Esophagus squamous epithelium (tissue), 5 donors: ENCODE measurements at regions not wholly inside any gene's neighbourhood (a gene's known extent, or its start where the extent isn't known, plus 50 kb on each side); places are given as distances from the start of the nearest gene placed in this dataset.

Source experiments
- DNase-seq: peaks from one replicate; lab custom pipeline; 2025; lab: John Stamatoyannopoulos, UW
- H3K27ac ChIP-seq, 4 donors: fragments of 200-600 bp; sonication (generic); one replicate each; pipeline ENCODE4 v1.5.1; 2016 to 2019; ENCODE audit warnings: mild to moderate bottlenecking in 1 of 4
- H3K27me3 ChIP-seq, 4 donors: fragments of 200-600 bp; sonication (generic); 1 replicate in 3 of 4; 2 replicates in 1 of 4; pipeline versions ENCODE4 v1.5.1 to v1.6.0; 2017 to 2021; ENCODE audit warnings: antibody characterized with exemption in 1 of 4
- H3K36me3 ChIP-seq, 3 donors: fragments of 200-600 bp; sonication (generic); one replicate each; pipeline ENCODE4 v1.5.1; 2016 to 2019
- H3K4me1 ChIP-seq, 3 donors: fragments of 200-600 bp; sonication (generic); one replicate each; pipeline ENCODE4 v1.5.1; 2017 to 2019
- H3K4me3 ChIP-seq, 4 donors: fragments of 200-600 bp; sonication (generic); 1 replicate in 3 of 4; 2 replicates in 1 of 4; pipeline ENCODE4 v1.5.1; 2016 to 2019; ENCODE audit warnings: mild to moderate bottlenecking in 2 of 4, moderate library complexity in 1 of 4
- H3K9me3 ChIP-seq, 3 donors: fragments of 200-600 bp; sonication (generic); one replicate each; pipeline ENCODE4 v1.5.1; 2016 to 2019
- POLR2A ChIP-seq, 4 donors: fragments of 450-650 bp; IDR thresholded peaks; one replicate each; pipeline ENCODE4 v1.6.1; 2017; ENCODE audit warnings: antibody characterized with exemption in 4 of 4, mild to moderate bottlenecking in 4 of 4, moderate library complexity in 3 of 4
- WGBS, 2 donors: methylation state at CpG; one replicate each; pipeline ENCODE4 v1.1.5; 2018; 5-methylcytosine and 5-hydroxymethylcytosine counted together
- intact Hi-C: fragments of 100-400 bp; cut with DNase I; formaldehyde crosslinking; loops from one replicate; pipeline ENCODE4 v1.15.0; 2022
- TF ChIP-seq, protein P1 (sequence below), 6 experiments: fragments of 450-650 bp in 4 of 6; fragments of 200-600 bp in 2 of 6; sonication (generic) in 2 of 6; IDR thresholded peaks; one replicate each; pipeline ENCODE4 v1.5.1; 2016 to 2019; ENCODE audit warnings: antibody characterized with exemption in 6 of 6, mild to moderate bottlenecking in 4 of 6, moderate library complexity in 4 of 6
- donor health status: DM: yes; HTN: yes; CAD: no.

- no peaks in the 10 kb centered on the region for H3K36me3 ChIP-seq
- no peaks in the 10 kb centered on the region for H3K4me1 ChIP-seq
- no peaks in the 10 kb centered on the region for H3K9me3 ChIP-seq
- WGBS, 2 donors = 29 to 40% methylated on average over 2 of the region's 2 CpGs
- no peak for DNase-seq
- H3K27ac ChIP-seq = no peak overlapping the region
- intact Hi-C loops = no loop called here
- TF ChIP-seq, protein P1, sequence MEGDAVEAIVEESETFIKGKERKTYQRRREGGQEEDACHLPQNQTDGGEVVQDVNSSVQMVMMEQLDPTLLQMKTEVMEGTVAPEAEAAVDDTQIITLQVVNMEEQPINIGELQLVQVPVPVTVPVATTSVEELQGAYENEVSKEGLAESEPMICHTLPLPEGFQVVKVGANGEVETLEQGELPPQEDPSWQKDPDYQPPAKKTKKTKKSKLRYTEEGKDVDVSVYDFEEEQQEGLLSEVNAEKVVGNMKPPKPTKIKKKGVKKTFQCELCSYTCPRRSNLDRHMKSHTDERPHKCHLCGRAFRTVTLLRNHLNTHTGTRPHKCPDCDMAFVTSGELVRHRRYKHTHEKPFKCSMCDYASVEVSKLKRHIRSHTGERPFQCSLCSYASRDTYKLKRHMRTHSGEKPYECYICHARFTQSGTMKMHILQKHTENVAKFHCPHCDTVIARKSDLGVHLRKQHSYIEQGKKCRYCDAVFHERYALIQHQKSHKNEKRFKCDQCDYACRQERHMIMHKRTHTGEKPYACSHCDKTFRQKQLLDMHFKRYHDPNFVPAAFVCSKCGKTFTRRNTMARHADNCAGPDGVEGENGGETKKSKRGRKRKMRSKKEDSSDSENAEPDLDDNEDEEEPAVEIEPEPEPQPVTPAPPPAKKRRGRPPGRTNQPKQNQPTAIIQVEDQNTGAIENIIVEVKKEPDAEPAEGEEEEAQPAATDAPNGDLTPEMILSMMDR (IDR thresholded peaks at IDR 0.05) = no peak
- no peak for TF ChIP-seq POLR2A (IDR thresholded peaks at IDR 0.05)
- H3K27me3 ChIP-seq = no peaks in the 10 kb centered on the region
- no peak overlapping the region for H3K4me3 ChIP-seq
Measured at GRCh38 chr5:63043792-63044191, 465.2 kb downstream of the LRRC70 start.

DNA sequence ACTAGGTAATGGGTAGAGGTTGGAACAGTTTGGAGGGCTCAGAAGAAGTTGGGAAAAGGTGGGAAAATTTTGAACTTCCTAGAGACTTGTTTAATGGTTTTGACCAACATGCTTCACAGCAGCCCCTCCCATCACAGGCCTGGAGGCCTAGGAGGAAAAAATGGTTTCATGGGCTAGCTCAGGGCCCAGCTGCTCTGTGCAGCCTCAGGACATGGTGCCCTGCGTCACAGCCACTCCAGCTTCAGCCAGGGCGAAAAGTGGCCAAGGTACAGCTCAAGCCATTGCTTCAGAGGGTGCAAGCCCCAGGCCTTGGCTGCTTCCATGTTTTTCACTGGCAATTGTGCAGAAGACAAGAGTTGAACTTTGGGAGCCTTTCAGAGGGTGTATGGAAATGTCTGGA lies 453.7 kb downstream of the LRRC70 start:
- Histone ChIP-seq H3K27ac (no peak overlapping the region), H3K4me3 (no peak overlapping the region), H3K4me1 (no peaks in the 10 kb centered on the region), H3K27me3 (no peaks in the 10 kb centered on the region), H3K36me3 (no peaks in the 10 kb centered on the region), H3K9me3 (peaks cover 0 to 16% (median 12%) of the 10 kb centered on the region in 3 donors)
- intact Hi-C loops = no loop called here
- TF ChIP-seq POLR2A (IDR thresholded peaks at IDR 0.05) = no peak
- TF ChIP-seq, protein P1 (IDR thresholded peaks at IDR 0.05) = no peak
- 61 to 72% methylated on average over 2 of the region's 2 CpGs for WGBS, 2 donors
- no peak for DNase-seq

GRCh38 chr5:63029891-63030290 lies 451.3 kb downstream of the LRRC70 start:
- Histone ChIP-seq H3K27me3 (no peaks in the 10 kb centered on the region), H3K9me3 (peaks cover 0 to 16% (median 12%) of the 10 kb centered on the region in 3 donors), H3K36me3 (no peaks in the 10 kb centered on the region), H3K27ac (no peak overlapping the region), H3K4me1 (no peaks in the 10 kb centered on the region), H3K4me3 (no peak overlapping the region)
- DNase-seq = no peak
- no peak for TF ChIP-seq POLR2A (IDR thresholded peaks at IDR 0.05)
- TF ChIP-seq, protein P1 (IDR thresholded peaks at IDR 0.05) = no peak
- intact Hi-C loops = no loop called here
- WGBS, 2 donors = 16 to 32% methylated on average over 3 of the region's 3 CpGs

DNA sequence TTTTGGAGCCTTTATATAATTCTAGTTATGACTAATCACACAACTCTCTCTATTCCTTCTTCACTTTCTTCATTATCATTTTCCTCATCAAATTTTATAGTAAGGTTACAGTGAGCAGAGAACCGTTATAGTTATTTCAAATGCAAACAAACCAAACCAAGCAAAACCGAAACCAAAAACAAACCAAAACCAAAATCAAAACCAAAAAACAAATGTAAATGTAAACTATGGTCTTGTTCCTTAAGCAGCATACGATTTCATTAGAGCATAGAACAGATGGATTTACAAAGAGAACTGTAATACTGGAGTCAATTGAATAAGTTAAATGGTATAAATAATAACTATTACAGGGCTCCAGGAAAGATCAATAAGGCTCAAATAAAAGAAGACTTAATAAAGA lies 447.1 kb downstream of the LRRC70 start:
- no peaks in the 10 kb centered on the region for H3K36me3 ChIP-seq
- H3K27ac ChIP-seq = no peak overlapping the region
- no peaks in the 10 kb centered on the region for H3K9me3 ChIP-seq
- intact Hi-C loops = no loop called here
- H3K4me3 ChIP-seq = no peak overlapping the region
- 57 to 62% methylated on average over 3 of the region's 3 CpGs for WGBS, 2 donors
- TF ChIP-seq POLR2A (IDR thresholded peaks at IDR 0.05) = no peak
- TF ChIP-seq, protein P1 (IDR thresholded peaks at IDR 0.05) = no peak
- no peaks in the 10 kb centered on the region for H3K27me3 ChIP-seq
- H3K4me1 ChIP-seq = no peaks in the 10 kb centered on the region
- no peak for DNase-seq

- intact Hi-C loops = no loop called here
- no peak overlapping the region for H3K4me3 ChIP-seq
- 96 to 100% methylated on average over 1 of the region's 1 CpG for WGBS, 2 donors
Measured at GRCh38 chr5:63022403-63022802, 443.8 kb downstream of the LRRC70 start.

More at GRCh38 chr5:63022403-63022802, 443.8 kb downstream of the LRRC70 start:
- TF ChIP-seq, protein P1 (IDR thresholded peaks at IDR 0.05) = no peak
- no peak for TF ChIP-seq POLR2A (IDR thresholded peaks at IDR 0.05)
- Histone ChIP-seq H3K4me1 (no peaks in the 10 kb centered on the region), H3K36me3 (no peaks in the 10 kb centered on the region), H3K27me3 (no peaks in the 10 kb centered on the region), H3K9me3 (no peaks in the 10 kb centered on the region), H3K27ac (no peak overlapping the region)
- DNase-seq = no peak
